ENCODE measurements at regions not wholly inside any gene's neighbourhood (a gene's known extent, or its start where the extent isn't known, plus 50 kb on each side); places are given as distances from the start of the nearest gene placed in this dataset.

- no peak for DNase-seq
Observed at GRCh38 chr9:95653246-95653645, 136.5 kb upstream of the PTCH1 start.

- no peak for DNase-seq
Observed at GRCh38 chr9:95650720-95651119, 133.9 kb upstream of the PTCH1 start.

DNA sequence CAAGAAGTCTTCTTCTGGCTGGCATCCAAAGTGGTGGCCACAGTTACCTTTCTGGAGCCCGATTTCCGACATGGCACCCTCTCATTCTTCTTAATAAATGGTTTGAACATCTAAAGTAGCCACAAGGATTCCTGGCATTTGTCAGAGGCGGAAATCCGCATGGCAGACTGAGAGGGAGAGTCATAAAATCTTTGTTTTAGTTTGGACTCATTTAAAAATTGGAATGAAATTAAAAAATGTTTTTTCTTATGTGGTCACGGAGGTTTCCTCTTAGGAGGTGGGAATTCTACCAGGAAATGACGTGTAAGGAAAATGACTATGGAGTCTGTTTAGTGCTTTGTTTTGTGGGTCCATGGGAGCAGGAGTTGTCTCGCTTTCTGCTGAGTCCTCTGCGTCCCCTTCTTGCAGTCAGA is 133.0 kb upstream of the PTCH1 start:
- DNase-seq: no peak

GRCh38 chr9:95648225-95648624 is 131.5 kb upstream of the PTCH1 start:
- DNase-seq: no peak

DNA sequence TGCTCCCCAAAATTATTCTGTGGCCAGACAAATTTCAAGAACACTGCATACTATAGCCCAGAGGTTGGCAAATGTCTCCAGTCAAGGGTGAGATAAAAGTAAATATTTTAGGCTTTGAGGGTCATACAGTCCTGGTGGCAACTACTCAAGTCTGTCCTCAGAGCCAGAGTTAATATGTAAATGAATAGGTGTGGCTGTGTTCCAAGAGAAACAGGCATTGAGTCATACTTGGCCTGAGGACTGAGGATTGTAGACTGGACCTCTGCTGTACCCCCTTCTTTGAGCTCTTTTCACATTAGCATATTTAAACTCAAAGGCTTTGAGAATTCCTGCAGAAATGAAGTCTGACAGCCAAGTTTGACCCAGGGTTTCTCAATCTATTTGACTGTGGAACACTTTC is 129.2 kb upstream of the PTCH1 start:
- DNase-seq: no peak

- DNase-seq: no peak
Observed at GRCh38 chr9:95645579-95645978, 128.8 kb upstream of the PTCH1 start.

GRCh38 chr9:95644377-95644776 is 127.6 kb upstream of the PTCH1 start:
- no peak for DNase-seq

DNA sequence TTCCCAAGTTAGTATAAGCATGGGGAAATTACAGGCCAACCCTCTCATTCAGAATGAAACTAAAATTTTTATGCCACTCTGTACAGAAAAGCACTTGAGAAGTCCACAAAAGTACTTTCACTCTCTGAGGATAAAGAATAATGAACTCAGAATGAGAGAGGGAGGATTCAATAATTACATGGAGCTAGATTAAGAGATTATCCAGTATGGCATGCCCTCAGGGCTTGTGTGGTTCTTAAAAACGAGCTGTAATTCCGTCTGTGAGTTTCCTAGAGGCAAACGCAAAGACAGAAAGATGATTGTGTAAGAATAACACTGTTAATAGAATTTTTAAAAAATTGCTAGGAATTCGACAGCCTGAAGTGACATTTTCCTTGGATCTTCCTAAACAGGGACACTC is 126.8 kb upstream of the PTCH1 start:
- DNase-seq: no peak

DNA sequence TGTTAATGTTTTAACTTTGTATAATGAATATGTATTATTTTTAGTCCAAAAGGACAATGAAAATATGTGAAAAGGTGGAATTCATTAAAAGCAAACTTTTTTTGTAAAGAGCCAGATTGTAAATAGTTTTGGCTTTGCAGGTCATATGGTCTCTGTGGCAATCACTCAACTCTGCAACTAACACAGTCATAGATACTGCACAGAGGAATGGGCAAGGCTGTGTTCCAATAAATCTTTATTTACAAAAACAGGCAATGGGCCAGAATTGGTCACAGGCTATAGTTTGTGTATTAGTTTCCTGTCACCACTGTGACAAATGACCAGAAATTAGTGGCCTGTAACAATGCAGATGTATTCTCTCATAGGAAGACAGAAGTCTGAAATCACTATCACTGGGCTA is 125.4 kb upstream of the PTCH1 start:
- DNase-seq: no peak

GRCh38 chr9:95641586-95641985 is 124.8 kb upstream of the PTCH1 start:
- DNase-seq: no peak

DNA sequence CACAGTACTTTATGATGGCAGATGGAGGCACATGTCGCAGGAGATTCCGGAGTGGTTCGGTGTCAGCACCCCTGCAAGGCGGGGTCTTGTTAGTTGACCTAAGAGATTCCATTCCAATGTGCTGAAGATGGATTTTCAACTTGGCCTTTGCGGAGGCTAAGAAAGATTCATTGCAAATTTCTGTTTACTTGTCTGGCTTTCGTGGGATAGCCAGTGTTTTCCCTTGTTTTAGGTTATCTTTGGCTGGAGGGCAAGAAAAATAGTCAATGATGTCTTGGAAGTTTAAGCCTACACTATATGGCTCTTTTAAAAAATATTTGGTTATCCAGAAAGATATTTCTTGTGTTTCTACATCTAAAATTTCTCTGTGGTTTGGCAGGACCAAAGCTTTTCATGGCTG is 123.6 kb upstream of the PTCH1 start:
- DNase-seq: no peak

DNA sequence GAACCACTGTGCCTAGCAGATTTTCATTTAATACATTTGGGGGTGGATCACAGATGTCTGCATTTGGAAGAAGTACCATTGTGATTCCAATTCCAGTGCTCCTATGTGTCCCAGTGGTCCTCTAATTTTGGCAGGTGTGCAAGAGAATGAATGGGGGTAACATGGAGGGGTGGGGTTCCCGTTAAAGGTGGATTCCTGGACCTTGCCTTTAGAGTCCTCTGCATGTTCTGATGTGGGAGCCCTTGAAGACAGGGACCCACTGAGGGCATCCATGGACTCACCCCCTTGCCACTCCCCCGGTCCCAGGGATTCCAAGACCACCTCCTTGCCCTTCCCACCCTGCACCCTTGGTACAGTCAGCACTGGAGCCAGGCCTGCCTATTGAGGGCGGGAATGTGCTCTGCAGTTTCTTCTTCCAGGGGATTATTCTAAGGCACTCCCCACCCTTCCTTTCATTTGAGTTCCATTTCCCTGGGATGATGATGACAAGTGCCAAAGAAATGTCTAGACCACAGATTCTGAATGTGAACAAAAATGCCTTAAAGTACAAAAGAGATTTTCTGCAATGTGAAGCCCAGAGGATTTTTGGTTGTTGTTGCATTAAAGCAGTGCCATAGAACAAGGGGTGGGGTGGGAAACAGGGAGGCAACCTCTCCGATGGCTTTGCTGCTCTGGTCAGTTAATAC is 119.4 kb upstream of the PTCH1 start:
- DNase-seq: no peak

DNA sequence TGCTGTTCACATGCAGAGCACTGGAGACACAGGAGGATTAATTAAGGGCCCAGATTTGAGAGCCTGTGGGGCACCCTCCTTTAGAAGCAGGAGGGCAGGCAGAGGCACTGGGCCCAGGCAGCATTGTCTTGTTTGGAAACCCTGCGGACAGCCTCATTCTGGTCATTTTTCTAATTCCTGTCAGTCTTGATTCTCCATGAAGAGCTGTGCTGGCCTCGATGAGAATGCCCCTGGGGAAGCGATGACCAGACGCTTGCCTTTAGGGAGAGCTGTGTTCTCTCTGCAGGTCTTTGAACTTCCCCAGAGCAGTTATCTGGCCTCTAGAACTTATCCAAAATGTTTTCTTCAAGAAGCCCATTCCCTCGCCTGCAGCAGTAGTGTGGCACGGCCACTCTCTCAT is 117.8 kb upstream of the PTCH1 start:
- no peak for DNase-seq

DNA sequence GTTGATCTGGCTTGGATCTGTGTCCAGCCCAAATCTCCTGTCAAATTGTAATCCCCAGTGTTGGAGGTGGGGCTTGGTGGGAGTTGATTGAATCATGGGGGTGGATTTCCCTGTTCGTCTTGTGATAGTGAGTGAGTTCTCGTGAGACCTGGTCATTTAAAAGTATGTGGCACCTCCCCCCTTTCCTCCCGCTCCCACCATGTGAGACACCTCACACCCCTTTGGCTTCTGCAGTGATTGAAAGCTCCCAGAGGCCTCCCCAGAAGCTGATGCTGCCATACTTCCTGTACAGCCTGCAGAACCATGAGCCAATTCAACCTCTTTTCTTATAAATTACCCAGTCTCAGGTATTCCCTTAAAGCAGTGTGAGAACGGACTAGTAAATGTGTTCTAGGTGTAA is 117.3 kb upstream of the PTCH1 start:
- DNase-seq: no peak

GRCh38 chr9:95629585-95629984 is 112.8 kb upstream of the PTCH1 start:
- no peak for DNase-seq

GRCh38 chr9:95627802-95628201 is 111.0 kb upstream of the PTCH1 start:
- no peak for DNase-seq

- no peak for DNase-seq
Observed at GRCh38 chr9:95626885-95627558, 110.3 kb upstream of the PTCH1 start.

GRCh38 chr9:95626341-95626740 is 109.6 kb upstream of the PTCH1 start:
- no peak for DNase-seq

GRCh38 chr9:95623640-95624039 is 106.9 kb upstream of the PTCH1 start:
- DNase-seq: no peak

DNA sequence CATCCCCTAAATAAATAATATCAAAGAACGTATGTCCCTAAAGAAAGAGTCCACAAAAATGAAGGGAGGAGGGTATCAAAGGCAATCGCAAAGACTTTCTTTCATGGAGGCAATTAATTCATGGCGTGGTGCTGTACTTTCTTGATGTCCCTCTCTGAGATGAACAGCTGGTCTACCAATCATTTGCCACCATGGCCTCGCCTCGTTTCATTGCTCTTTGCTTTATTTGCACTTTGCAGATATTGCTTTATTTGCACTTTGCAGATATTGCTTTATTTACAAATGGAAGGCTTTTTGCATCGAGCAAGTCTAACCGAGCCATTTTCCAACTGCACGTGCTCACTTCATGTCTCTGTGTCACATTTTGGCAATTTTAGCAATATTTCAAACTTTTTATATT is 104.0 kb upstream of the PTCH1 start:
- no peak for DNase-seq

DNA sequence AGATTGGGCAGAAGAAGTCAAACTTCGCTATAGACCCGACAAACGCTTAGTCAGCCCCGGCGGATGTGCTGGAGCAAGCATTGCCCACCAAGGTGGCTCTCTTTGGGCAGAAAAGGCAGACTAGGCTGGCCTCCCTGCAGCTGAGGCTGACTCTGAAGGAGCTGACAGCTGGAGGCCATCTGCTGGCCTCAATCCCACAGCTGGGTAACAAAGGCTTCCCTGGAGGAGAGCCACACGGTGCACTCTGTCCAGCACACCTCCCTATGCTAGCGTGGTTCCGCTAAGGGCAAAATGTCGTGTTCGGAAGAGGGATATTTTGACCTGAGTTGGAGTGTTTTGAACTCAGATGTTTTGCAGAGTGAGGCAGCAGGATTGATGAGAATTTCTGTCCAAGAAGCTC is 103.5 kb upstream of the PTCH1 start:
- DNase-seq: no peak

GRCh38 chr9:95615246-95615645 is 98.5 kb upstream of the PTCH1 start:
- no peak for DNase-seq

DNA sequence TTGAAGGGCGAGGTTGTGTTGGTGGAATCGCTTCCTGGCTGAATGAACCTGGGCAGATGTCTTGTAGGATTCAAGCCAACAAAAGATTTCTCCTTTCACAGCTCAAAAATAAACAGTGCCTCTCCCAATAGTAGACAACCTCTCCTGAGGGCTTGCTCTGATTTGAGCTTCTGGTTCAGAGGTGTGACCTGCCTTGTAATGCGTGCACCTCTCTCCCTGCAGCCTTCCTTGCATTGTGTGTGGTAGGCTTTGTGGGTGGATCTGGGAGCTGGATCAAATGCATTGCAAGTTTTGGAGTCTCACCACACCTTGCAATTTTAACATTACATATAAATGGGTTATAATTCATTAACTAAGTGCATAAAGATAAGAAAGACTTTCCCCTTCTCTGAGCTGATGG is 96.9 kb upstream of the PTCH1 start:
- DNase-seq: no peak

- DNase-seq: no peak
Observed at GRCh38 chr9:95611354-95611753, 94.6 kb upstream of the PTCH1 start.

Data from NCI-H510A treated with DMSO at 0.1 percent for 48 hours (cell line).